CD4-positive, alpha-beta memory T cell (primary cell): ENCODE measurements at regions not wholly inside any gene's neighbourhood (a gene's known extent, or its start where the extent isn't known, plus 50 kb on each side); places are given as distances from the start of the nearest gene placed in this dataset.

ENCODE experiments used
- CTCF ChIA-PET: fragments of 350-600 bp; sonication (Branson Sonifier 250); formaldehyde crosslinking; loops from one replicate; lab custom pipeline; 2021; ENCODE audit warnings: inconsistent platforms; ENCODE audit not compliant: partially characterized antibody; lab: Charles Lee
- POLR2A ChIA-PET: fragments of 350-600 bp; sonication (Branson Sonifier 250); formaldehyde crosslinking; loops from one replicate; lab custom pipeline; 2021; ENCODE audit not compliant: partially characterized antibody; lab: Charles Lee
- DNase-seq, 5 donors: peaks; one replicate each; pipeline versions ENCODE4 v3.0.0 to v3.0.0-alpha.2; 2020 to 2022; ENCODE audit warnings: mixed read lengths in 1 of 5
- H3K27ac ChIP-seq: one replicate; pipeline ENCODE4 v1.7.0; 2013; ENCODE audit warnings: low read depth, low read length
- H3K27me3 ChIP-seq: 2 replicates; pipeline ENCODE4 v1.7.0; 2013; ENCODE audit warnings: mild to moderate bottlenecking, low read length, moderate library complexity; ENCODE audit not compliant: insufficient read depth
- H3K36me3 ChIP-seq: 2 replicates; pipeline ENCODE4 v1.7.0; 2013; ENCODE audit warnings: mild to moderate bottlenecking, low read length, moderate library complexity; ENCODE audit not compliant: insufficient read depth
- H3K4me1 ChIP-seq: 2 replicates; pipeline ENCODE4 v1.7.0; 2013; ENCODE audit warnings: mild to moderate bottlenecking, low read length, moderate library complexity; ENCODE audit not compliant: insufficient read depth
- H3K4me3 ChIP-seq, 2 donors: one replicate each; pipeline ENCODE4 v1.7.0; 2013; ENCODE audit warnings: low read length in 2 of 2, mild to moderate bottlenecking in 1 of 2
- H3K9me3 ChIP-seq, 2 donors: one replicate each; pipeline ENCODE4 v1.7.0; 2013; ENCODE audit warnings: low read length in 2 of 2, control low read depth in 1 of 2; ENCODE audit not compliant: control insufficient read depth in 1 of 2
- H3K27ac Mint-ChIP-seq, 7 donors: one replicate each; pipeline ENCODE4 v1.8.0; 2020 to 2021; ENCODE audit warnings: mixed read lengths in 7 of 7, mild to moderate bottlenecking in 6 of 7, inconsistent platforms in 3 of 7, moderate library complexity in 3 of 7
- H3K27me3 Mint-ChIP-seq, 2 donors: one replicate each; pipeline ENCODE4 v1.8.0; 2020 to 2021; ENCODE audit warnings: mixed read lengths in 2 of 2
- H3K36me3 Mint-ChIP-seq, 2 donors: one replicate each; pipeline ENCODE4 v1.8.0; 2020 to 2021; ENCODE audit warnings: mixed read lengths in 2 of 2, inconsistent platforms in 1 of 2, mild to moderate bottlenecking in 1 of 2
- H3K4me1 Mint-ChIP-seq, 4 donors: one replicate each; pipeline ENCODE4 v1.8.0; 2020 to 2021; ENCODE audit warnings: mixed read lengths in 4 of 4, mild to moderate bottlenecking in 1 of 4
- H3K4me3 Mint-ChIP-seq, 8 donors: one replicate each; pipeline ENCODE4 v1.8.0; 2020 to 2021; ENCODE audit warnings: mixed read lengths in 8 of 8, mild to moderate bottlenecking in 7 of 8, moderate library complexity in 6 of 8, inconsistent platforms in 3 of 8
- H3K9me3 Mint-ChIP-seq, 8 donors: one replicate each; pipeline ENCODE4 v1.8.0; 2020 to 2021; ENCODE audit warnings: mixed read lengths in 8 of 8, mild to moderate bottlenecking in 5 of 8, inconsistent platforms in 3 of 8, moderate library complexity in 1 of 8
- intact Hi-C: fragments of 100-400 bp; cut with micrococcal nuclease; formaldehyde crosslinking; loops from one replicate; pipeline ENCODE4 v1.15.1; 2023

- Histone ChIP-seq H3K4me1 (no peaks in the 10 kb centered on the region), H3K27me3 (no peaks in the 10 kb centered on the region), H3K36me3 (no peaks in the 10 kb centered on the region), H3K27ac (no peak overlapping the region), H3K9me3 (no peaks in the 10 kb centered on the region), H3K4me3 (no peak overlapping the region)
- Mint-ChIP-seq H3K4me3 (no peak overlapping the region), H3K9me3 (peaks cover 0 to 5% (median 2%) of the 10 kb centered on the region in 8 donors), H3K27me3 (no peaks in the 10 kb centered on the region), H3K4me1 (no peaks in the 10 kb centered on the region), H3K36me3 (no peaks in the 10 kb centered on the region), H3K27ac (no peak overlapping the region)
- ChIA-PET POLR2A (no interaction called here), CTCF (no interaction called here)
- intact Hi-C loops: no loop called here
- no peak for DNase-seq
Observed at GRCh38 chr2:66929632-66930338, 467.3 kb upstream of the ETAA1 start.

GRCh38 chr2:66930339-66931220 lies 466.6 kb upstream of the ETAA1 start:
- H3K4me1 ChIP-seq: no peaks in the 10 kb centered on the region
- no peak overlapping the region for H3K4me3 ChIP-seq
- CTCF ChIA-PET: no interaction called here
- Mint-ChIP-seq H3K27ac (no peak overlapping the region), H3K27me3 (no peaks in the 10 kb centered on the region), H3K9me3 (peaks cover 0 to 5% (median 2%) of the 10 kb centered on the region in 8 donors), H3K4me1 (no peaks in the 10 kb centered on the region), H3K36me3 (no peaks in the 10 kb centered on the region), H3K4me3 (no peak overlapping the region)
- H3K27me3 ChIP-seq: no peaks in the 10 kb centered on the region
- no peak for DNase-seq
- POLR2A ChIA-PET: no interaction called here
- H3K36me3 ChIP-seq: no peaks in the 10 kb centered on the region
- H3K27ac ChIP-seq: no peak overlapping the region
- intact Hi-C loops: no loop called here
- no peaks in the 10 kb centered on the region for H3K9me3 ChIP-seq

- Histone ChIP-seq H3K36me3 (no peaks in the 10 kb centered on the region), H3K4me3 (no peak overlapping the region), H3K27ac (no peak overlapping the region), H3K27me3 (no peaks in the 10 kb centered on the region), H3K9me3 (no peaks in the 10 kb centered on the region), H3K4me1 (no peaks in the 10 kb centered on the region)
- ChIA-PET CTCF (no interaction called here), POLR2A (no interaction called here)
- no peak for DNase-seq
- H3K4me3 Mint-ChIP-seq: no peak overlapping the region
- H3K36me3 Mint-ChIP-seq: no peaks in the 10 kb centered on the region
- no peaks in the 10 kb centered on the region for H3K4me1 Mint-ChIP-seq
- intact Hi-C loops: no loop called here
- peaks cover 0 to 8% (median 3%) of the 10 kb centered on the region in 8 donors for H3K9me3 Mint-ChIP-seq
- no peaks in the 10 kb centered on the region for H3K27me3 Mint-ChIP-seq
- H3K27ac Mint-ChIP-seq: no peak overlapping the region
Observed at GRCh38 chr2:66938471-66938967, 458.6 kb upstream of the ETAA1 start.

DNA sequence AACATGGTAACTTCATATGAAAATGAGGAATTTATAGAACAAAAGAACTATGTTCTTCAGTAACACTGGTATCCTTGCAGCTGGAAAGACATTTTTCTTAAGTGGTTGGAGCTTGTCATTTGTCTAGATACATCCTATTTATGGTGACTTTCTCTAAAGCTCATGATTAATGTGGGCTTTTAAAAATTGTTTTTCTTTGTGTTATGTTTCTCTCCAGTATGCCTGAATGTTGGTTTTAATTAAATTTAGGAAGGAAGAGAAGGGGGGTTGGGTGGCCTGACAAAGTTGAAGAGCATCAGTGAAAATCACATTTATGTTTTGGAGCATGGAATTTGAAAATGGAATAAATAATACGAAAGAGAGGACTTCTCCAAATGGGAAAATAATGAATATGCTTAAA lies 457.1 kb upstream of the ETAA1 start:
- H3K4me3 Mint-ChIP-seq: no peak overlapping the region
- no peaks in the 10 kb centered on the region for H3K36me3 Mint-ChIP-seq
- no peak for DNase-seq
- H3K9me3 Mint-ChIP-seq: peaks cover 0 to 10% (median 3%) of the 10 kb centered on the region in 8 donors
- intact Hi-C loops: no loop called here
- H3K36me3 ChIP-seq: no peaks in the 10 kb centered on the region
- H3K27ac Mint-ChIP-seq: no peak overlapping the region
- H3K27me3 ChIP-seq: no peaks in the 10 kb centered on the region
- H3K27ac ChIP-seq: no peak overlapping the region
- H3K4me3 ChIP-seq: no peak overlapping the region
- ChIA-PET CTCF (no interaction called here), POLR2A (no interaction called here)
- no peaks in the 10 kb centered on the region for H3K27me3 Mint-ChIP-seq
- H3K4me1 Mint-ChIP-seq: no peaks in the 10 kb centered on the region
- no peaks in the 10 kb centered on the region for H3K4me1 ChIP-seq
- no peaks in the 10 kb centered on the region for H3K9me3 ChIP-seq

GRCh38 chr2:66948234-66948633 lies 448.9 kb upstream of the ETAA1 start:
- Histone ChIP-seq H3K27ac (no peak overlapping the region), H3K9me3 (no peaks in the 10 kb centered on the region), H3K4me3 (no peak overlapping the region), H3K4me1 (no peaks in the 10 kb centered on the region), H3K36me3 (no peaks in the 10 kb centered on the region), H3K27me3 (no peaks in the 10 kb centered on the region)
- intact Hi-C loops: no loop called here
- no peaks in the 10 kb centered on the region for H3K27me3 Mint-ChIP-seq
- no peaks in the 10 kb centered on the region for H3K4me1 Mint-ChIP-seq
- no peaks in the 10 kb centered on the region for H3K36me3 Mint-ChIP-seq
- no peak overlapping the region for H3K27ac Mint-ChIP-seq
- H3K4me3 Mint-ChIP-seq: no peak overlapping the region
- ChIA-PET POLR2A (no interaction called here), CTCF (no interaction called here)
- peaks cover 0 to 2% (median 0%) of the 10 kb centered on the region in 8 donors for H3K9me3 Mint-ChIP-seq
- no peak for DNase-seq

GRCh38 chr2:66957198-66957597 lies 439.9 kb upstream of the ETAA1 start:
- H3K4me1 Mint-ChIP-seq: no peaks in the 10 kb centered on the region
- no peak overlapping the region for H3K27ac ChIP-seq
- no peaks in the 10 kb centered on the region for H3K36me3 ChIP-seq
- H3K4me3 ChIP-seq: no peak overlapping the region
- no peaks in the 10 kb centered on the region for H3K27me3 Mint-ChIP-seq
- H3K27ac Mint-ChIP-seq: no peak overlapping the region
- no peaks in the 10 kb centered on the region for H3K36me3 Mint-ChIP-seq
- H3K4me3 Mint-ChIP-seq: no peak overlapping the region
- no peaks in the 10 kb centered on the region for H3K4me1 ChIP-seq
- no peaks in the 10 kb centered on the region for H3K9me3 ChIP-seq
- DNase-seq: no peak
- POLR2A ChIA-PET: no interaction called here
- H3K27me3 ChIP-seq: no peaks in the 10 kb centered on the region
- intact Hi-C loops: no loop called here
- H3K9me3 Mint-ChIP-seq: peaks cover 0 to 8% (median 0%) of the 10 kb centered on the region in 8 donors
- CTCF ChIA-PET: no interaction called here

GRCh38 chr2:66957677-66958076 lies 439.5 kb upstream of the ETAA1 start:
- H3K36me3 Mint-ChIP-seq: no peaks in the 10 kb centered on the region
- H3K27ac Mint-ChIP-seq: no peak overlapping the region
- H3K4me3 Mint-ChIP-seq: no peak overlapping the region
- POLR2A ChIA-PET: no interaction called here
- H3K9me3 Mint-ChIP-seq: peaks cover 0 to 8% (median 0%) of the 10 kb centered on the region in 8 donors
- Histone ChIP-seq H3K4me1 (no peaks in the 10 kb centered on the region), H3K27me3 (no peaks in the 10 kb centered on the region), H3K4me3 (no peak overlapping the region), H3K27ac (no peak overlapping the region), H3K9me3 (no peaks in the 10 kb centered on the region), H3K36me3 (no peaks in the 10 kb centered on the region)
- intact Hi-C loops: no loop called here
- no peaks in the 10 kb centered on the region for H3K4me1 Mint-ChIP-seq
- no peak for DNase-seq
- H3K27me3 Mint-ChIP-seq: no peaks in the 10 kb centered on the region
- CTCF ChIA-PET: no interaction called here
